GM23248 (cell line): ENCODE measurements at regions not wholly inside any gene's neighbourhood (a gene's known extent, or its start where the extent isn't known, plus 50 kb on each side); places are given as distances from the start of the nearest gene placed in this dataset.

Experiments used
- EZH2 ChIP-seq: fragments of 200-600 bp; sonication (generic); IDR thresholded peaks from 2 replicates; pipeline ENCODE4 v1.6.1; 2018; ENCODE audit warnings: antibody characterized with exemption, mild to moderate bottlenecking; ENCODE audit not compliant: insufficient read depth, poor library complexity, severe bottlenecking
- EZH2phosphoT487 ChIP-seq: fragments of 200-600 bp; sonication (generic); IDR thresholded peaks from 2 replicates; pipeline ENCODE4 v1.6.1; 2018; ENCODE audit warnings: antibody characterized with exemption, moderate library complexity, mild to moderate bottlenecking, low read depth; ENCODE audit not compliant: insufficient read depth

GRCh38 chr2:186346216-186346615 is 139.8 kb upstream of the ZC3H15 start:
- no peak for TF ChIP-seq EZH2
- TF ChIP-seq EZH2phosphoT487 = no peak
